ENCODE measurements at regions not wholly inside any gene's neighbourhood (a gene's known extent, or its start where the extent isn't known, plus 50 kb on each side); places are given as distances from the start of the nearest gene placed in this dataset.

DNA sequence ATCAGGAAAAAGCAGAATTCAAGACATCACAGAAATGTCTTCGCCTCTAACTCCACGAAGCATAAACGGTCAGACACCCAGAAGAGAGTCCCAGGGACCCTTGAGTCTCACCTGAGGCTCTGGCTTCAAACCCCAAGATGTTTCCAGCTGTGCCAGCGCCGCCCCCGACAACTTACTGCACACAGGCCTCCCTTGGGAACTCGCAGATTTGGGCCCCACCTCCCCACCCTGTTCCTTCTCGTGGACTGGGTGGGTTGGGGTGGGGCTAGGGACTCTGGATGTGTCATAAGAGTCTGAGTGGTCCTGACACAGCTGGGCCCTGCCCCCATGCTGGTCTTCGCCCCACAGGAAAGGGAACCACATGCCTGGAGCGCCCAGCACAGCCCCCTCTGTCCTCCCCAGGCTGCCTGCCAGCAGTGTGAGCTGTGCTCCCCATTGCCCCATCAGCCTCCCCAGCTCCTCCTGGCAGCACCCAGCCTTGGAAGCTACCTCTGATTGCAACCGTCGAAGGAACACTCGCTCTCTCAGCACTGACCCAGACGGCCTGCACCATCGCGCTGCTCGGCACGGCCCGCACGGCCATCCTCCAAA, 147.5 kb downstream of the CRYBB2 start:
- peaks cover 9% of the 10 kb centered on the region; the same call in 1 of the 2 replicates for H3K4me1 ChIP-seq (ENCODE audit: insufficient read depth, low read length)
- intact Hi-C loops (cut with micrococcal nuclease): loop anchor here (10.0 kb wide), 1 partner anchor 78 kb away; no protein-coding TSS in a partner anchor
- no peaks in the 10 kb centered on the region for H4K20me1 ChIP-seq (ENCODE audit: low read length)
- no peak overlapping the region for H3K4me2 ChIP-seq (ENCODE audit: low read length)
- H3K27ac ChIP-seq (ENCODE audit: low read length): no peak overlapping the region
- ChIA-PET CTCF (no interaction called here), POLR2A (ENCODE audit: unreplicated experiment) (no interaction called here)
- H3K9ac ChIP-seq (ENCODE audit: low read length): no peak overlapping the region
- H3K27me3 ChIP-seq (ENCODE audit: low read length): no peaks in the 10 kb centered on the region
- H2AFZ ChIP-seq (ENCODE audit: low read length): no peak overlapping the region
- no peak overlapping the region for H3K4me3 ChIP-seq (ENCODE audit: low read length)
- TF ChIP-seq EZH2phosphoT487 (IDR thresholded peaks at IDR 0.05; ENCODE audit: borderline replicate concordance, low read length): no peak
- TF ChIP-seq, protein P1, sequence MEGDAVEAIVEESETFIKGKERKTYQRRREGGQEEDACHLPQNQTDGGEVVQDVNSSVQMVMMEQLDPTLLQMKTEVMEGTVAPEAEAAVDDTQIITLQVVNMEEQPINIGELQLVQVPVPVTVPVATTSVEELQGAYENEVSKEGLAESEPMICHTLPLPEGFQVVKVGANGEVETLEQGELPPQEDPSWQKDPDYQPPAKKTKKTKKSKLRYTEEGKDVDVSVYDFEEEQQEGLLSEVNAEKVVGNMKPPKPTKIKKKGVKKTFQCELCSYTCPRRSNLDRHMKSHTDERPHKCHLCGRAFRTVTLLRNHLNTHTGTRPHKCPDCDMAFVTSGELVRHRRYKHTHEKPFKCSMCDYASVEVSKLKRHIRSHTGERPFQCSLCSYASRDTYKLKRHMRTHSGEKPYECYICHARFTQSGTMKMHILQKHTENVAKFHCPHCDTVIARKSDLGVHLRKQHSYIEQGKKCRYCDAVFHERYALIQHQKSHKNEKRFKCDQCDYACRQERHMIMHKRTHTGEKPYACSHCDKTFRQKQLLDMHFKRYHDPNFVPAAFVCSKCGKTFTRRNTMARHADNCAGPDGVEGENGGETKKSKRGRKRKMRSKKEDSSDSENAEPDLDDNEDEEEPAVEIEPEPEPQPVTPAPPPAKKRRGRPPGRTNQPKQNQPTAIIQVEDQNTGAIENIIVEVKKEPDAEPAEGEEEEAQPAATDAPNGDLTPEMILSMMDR (conservative IDR thresholded peaks at IDR 0.05; ENCODE audit: low read depth, low read length): no peak
- TF ChIP-seq EZH2 (IDR thresholded peaks at IDR 0.05; ENCODE audit: low read length, unreplicated experiment): no peak
- no peaks in the 10 kb centered on the region for H3F3A ChIP-seq (ENCODE audit: low read length, unreplicated experiment)
- H3K9me2 ChIP-seq (replicated peaks; ENCODE audit: low read length): no peaks in the 10 kb centered on the region
- BruUV-seq (replicated peaks): no TSS peak
- no peaks in the 10 kb centered on the region for H3K36me3 ChIP-seq (ENCODE audit: low read depth, low read length)
- H3K79me2 ChIP-seq (ENCODE audit: low read length): peaks cover 25% of the 10 kb centered on the region
- no peaks in the 10 kb centered on the region for H3K9me3 ChIP-seq (ENCODE audit: low read length)
- DNase-seq (no peak), ATAC-seq (no peak)

DNA sequence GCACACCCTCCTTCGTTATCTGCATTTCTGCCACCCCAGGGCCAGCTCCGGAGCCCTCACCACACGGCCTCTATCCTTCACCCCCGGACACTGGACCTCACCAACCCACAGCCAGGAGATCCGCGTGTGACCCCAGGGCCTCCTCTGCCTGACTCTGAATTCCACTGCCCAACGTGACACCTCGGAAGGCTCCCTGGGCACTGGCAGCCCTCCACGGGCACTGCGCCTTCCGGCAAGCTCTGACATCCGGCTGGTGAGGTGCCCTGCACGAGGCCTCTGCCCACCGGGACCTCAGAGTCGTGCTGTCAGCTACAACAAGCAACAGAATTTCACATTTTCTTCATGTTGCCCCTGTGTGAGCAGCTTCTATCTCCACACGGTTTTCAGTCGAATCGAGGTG, 148.3 kb downstream of the CRYBB2 start:
- no peak for TF ChIP-seq EZH2 (IDR thresholded peaks at IDR 0.05; ENCODE audit: low read length, unreplicated experiment)
- Histone ChIP-seq H4K20me1 (ENCODE audit: low read length) (no peaks in the 10 kb centered on the region), H3K9me2 (replicated peaks; ENCODE audit: low read length) (no peaks in the 10 kb centered on the region), H3K27me3 (ENCODE audit: low read length) (no peaks in the 10 kb centered on the region), H3K4me1 (ENCODE audit: insufficient read depth, low read length) (peaks cover 9% of the 10 kb centered on the region; the same call in 1 of the 2 replicates), H3K9ac (ENCODE audit: low read length) (no peak overlapping the region), H3K4me3 (ENCODE audit: low read length) (no peak overlapping the region), H3K79me2 (ENCODE audit: low read length) (peaks cover 24% of the 10 kb centered on the region), H3K36me3 (ENCODE audit: low read depth, low read length) (no peaks in the 10 kb centered on the region), H2AFZ (ENCODE audit: low read length) (no peak overlapping the region), H3K4me2 (ENCODE audit: low read length) (no peak overlapping the region), H3F3A (ENCODE audit: low read length, unreplicated experiment) (no peaks in the 10 kb centered on the region), H3K9me3 (ENCODE audit: low read length) (no peaks in the 10 kb centered on the region), H3K27ac (ENCODE audit: low read length) (no peak overlapping the region)
- CTCF ChIA-PET: no interaction called here
- DNase-seq (no peak), ATAC-seq (no peak)
- POLR2A ChIA-PET (ENCODE audit: unreplicated experiment): no interaction called here
- BruUV-seq (replicated peaks): no TSS peak
- intact Hi-C loops (cut with micrococcal nuclease): loop anchor here (10.0 kb wide), 1 partner anchor 77 kb away; no protein-coding TSS in a partner anchor

DNA sequence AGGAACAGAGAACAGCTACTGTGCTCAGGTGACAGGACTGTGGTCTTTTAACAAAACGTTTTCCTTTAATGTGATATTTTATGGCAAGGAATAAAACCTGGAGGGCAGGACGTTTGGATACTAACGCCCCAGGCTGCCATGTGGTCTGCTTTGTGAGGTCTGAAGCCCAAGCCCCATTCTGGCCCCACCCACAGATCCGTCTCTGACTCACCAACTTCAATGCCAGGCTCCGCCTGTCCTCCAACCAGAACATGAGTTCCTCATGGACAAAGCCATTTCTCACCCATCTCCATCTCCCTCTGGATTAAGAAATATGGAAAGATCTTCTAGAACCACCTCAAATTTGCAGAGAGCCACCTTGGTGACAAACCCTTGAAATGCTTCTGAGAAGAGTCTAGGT, 148.8 kb downstream of the CRYBB2 start:
- no peaks in the 10 kb centered on the region for H4K20me1 ChIP-seq (ENCODE audit: low read length)
- H3F3A ChIP-seq (ENCODE audit: low read length, unreplicated experiment): no peaks in the 10 kb centered on the region
- H3K36me3 ChIP-seq (ENCODE audit: low read depth, low read length): no peaks in the 10 kb centered on the region
- H3K9me3 ChIP-seq (ENCODE audit: low read length): no peaks in the 10 kb centered on the region
- no peak overlapping the region for H3K9ac ChIP-seq (ENCODE audit: low read length)
- ChIA-PET CTCF (no interaction called here), POLR2A (ENCODE audit: unreplicated experiment) (no interaction called here)
- intact Hi-C loops (cut with micrococcal nuclease): loop anchor here (10.0 kb wide), 1 partner anchor 77 kb away; no protein-coding TSS in a partner anchor
- H3K27ac ChIP-seq (ENCODE audit: low read length): no peak overlapping the region
- no peak overlapping the region for H3K4me3 ChIP-seq (ENCODE audit: low read length)
- no peaks in the 10 kb centered on the region for H3K27me3 ChIP-seq (ENCODE audit: low read length)
- peaks cover 9% of the 10 kb centered on the region; the same call in 1 of the 2 replicates for H3K4me1 ChIP-seq (ENCODE audit: insufficient read depth, low read length)
- H2AFZ ChIP-seq (ENCODE audit: low read length): no peak overlapping the region
- H3K79me2 ChIP-seq (ENCODE audit: low read length): peaks cover 24% of the 10 kb centered on the region
- DNase-seq (peak; percentile 61), ATAC-seq (peak; percentile 84)
- TF ChIP-seq, protein P1 (conservative IDR thresholded peaks at IDR 0.05; ENCODE audit: low read depth, low read length): no peak
- no peak for TF ChIP-seq EZH2 (IDR thresholded peaks at IDR 0.05; ENCODE audit: low read length, unreplicated experiment)
- no peak for TF ChIP-seq EZH2phosphoT487 (IDR thresholded peaks at IDR 0.05; ENCODE audit: borderline replicate concordance, low read length)
- no TSS peak for BruUV-seq (replicated peaks)
- no peak overlapping the region for H3K4me2 ChIP-seq (ENCODE audit: low read length)
- no peaks in the 10 kb centered on the region for H3K9me2 ChIP-seq (replicated peaks; ENCODE audit: low read length)

Measured in PC-3 (cell line).